Breast epithelium (tissue), 3 donors: ENCODE measurements at regions not wholly inside any gene's neighbourhood (a gene's known extent, or its start where the extent isn't known, plus 50 kb on each side); places are given as distances from the start of the nearest gene placed in this dataset.

Experiments
- POLR2AphosphoS5 ChIP-seq, 3 donors: sonication (generic); formaldehyde crosslinking; IDR thresholded peaks; one replicate each; pipeline ENCODE4 v1.6.1; 2017; ENCODE audit warnings: antibody characterized with exemption in 3 of 3
- TF ChIP-seq, protein P1 (sequence below), 3 donors: fragments of 450-650 bp; IDR thresholded peaks; one replicate each; pipeline ENCODE4 v1.5.1; 2016 to 2017; ENCODE audit warnings: antibody characterized with exemption in 3 of 3, mild to moderate bottlenecking in 3 of 3, moderate library complexity in 3 of 3

DNA sequence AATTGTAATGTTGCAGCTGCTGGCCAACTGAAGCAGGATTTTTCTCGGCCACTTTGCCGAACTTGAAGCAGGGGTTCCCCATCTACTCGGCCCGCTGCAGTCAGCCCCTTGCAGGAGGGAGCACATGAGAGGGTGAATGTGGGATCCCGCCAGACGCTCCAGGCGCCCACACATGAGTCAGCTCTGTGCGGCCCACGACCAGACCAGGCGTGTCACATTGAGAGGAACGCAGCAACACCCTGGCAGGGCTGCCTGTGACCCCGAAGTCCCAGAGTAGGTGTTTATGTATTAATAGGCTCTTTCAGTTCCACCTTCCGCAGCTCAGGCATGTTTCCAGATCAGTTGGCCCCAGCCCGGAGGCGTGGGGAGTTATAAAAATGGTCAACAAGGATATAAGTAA, 344.7 kb upstream of the PABPC4L start:
- TF ChIP-seq, protein P1, sequence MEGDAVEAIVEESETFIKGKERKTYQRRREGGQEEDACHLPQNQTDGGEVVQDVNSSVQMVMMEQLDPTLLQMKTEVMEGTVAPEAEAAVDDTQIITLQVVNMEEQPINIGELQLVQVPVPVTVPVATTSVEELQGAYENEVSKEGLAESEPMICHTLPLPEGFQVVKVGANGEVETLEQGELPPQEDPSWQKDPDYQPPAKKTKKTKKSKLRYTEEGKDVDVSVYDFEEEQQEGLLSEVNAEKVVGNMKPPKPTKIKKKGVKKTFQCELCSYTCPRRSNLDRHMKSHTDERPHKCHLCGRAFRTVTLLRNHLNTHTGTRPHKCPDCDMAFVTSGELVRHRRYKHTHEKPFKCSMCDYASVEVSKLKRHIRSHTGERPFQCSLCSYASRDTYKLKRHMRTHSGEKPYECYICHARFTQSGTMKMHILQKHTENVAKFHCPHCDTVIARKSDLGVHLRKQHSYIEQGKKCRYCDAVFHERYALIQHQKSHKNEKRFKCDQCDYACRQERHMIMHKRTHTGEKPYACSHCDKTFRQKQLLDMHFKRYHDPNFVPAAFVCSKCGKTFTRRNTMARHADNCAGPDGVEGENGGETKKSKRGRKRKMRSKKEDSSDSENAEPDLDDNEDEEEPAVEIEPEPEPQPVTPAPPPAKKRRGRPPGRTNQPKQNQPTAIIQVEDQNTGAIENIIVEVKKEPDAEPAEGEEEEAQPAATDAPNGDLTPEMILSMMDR (IDR thresholded peaks at IDR 0.05): no peak
- no peak for TF ChIP-seq POLR2AphosphoS5 (IDR thresholded peaks at IDR 0.05)
